GM18907 (cell line): ENCODE measurements at regions not wholly inside any gene's neighbourhood (a gene's known extent, or its start where the extent isn't known, plus 50 kb on each side); places are given as distances from the start of the nearest gene placed in this dataset.

ENCODE experiments used
- ATAC-seq: cut with Tn5 transposase; IDR thresholded peaks from one replicate; pipeline ENCODE4 v1.9.1; 2021; ENCODE audit warnings: mild to moderate bottlenecking, moderate library complexity; ENCODE audit not compliant: unreplicated experiment

DNA sequence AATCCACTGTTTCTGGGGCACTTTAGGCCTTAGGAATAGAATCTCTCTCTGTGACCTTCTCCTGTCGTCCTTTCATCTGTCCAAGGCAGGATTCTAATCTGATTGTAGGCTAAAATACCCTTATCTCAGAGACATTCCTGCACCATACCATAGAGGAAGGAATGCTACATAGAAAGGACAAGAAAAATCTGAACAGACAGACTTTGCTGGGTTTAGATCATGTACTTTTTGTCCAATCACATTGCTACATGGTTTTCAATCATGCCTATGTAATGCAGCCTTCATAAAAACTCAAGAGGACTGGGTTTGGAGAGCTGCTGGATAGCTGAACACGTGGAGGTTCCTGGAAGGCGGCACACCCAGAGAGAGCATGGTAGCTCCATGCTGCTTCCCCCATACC lies 378.5 kb upstream of the SEMA6D start:
- no peak for ATAC-seq

DNA sequence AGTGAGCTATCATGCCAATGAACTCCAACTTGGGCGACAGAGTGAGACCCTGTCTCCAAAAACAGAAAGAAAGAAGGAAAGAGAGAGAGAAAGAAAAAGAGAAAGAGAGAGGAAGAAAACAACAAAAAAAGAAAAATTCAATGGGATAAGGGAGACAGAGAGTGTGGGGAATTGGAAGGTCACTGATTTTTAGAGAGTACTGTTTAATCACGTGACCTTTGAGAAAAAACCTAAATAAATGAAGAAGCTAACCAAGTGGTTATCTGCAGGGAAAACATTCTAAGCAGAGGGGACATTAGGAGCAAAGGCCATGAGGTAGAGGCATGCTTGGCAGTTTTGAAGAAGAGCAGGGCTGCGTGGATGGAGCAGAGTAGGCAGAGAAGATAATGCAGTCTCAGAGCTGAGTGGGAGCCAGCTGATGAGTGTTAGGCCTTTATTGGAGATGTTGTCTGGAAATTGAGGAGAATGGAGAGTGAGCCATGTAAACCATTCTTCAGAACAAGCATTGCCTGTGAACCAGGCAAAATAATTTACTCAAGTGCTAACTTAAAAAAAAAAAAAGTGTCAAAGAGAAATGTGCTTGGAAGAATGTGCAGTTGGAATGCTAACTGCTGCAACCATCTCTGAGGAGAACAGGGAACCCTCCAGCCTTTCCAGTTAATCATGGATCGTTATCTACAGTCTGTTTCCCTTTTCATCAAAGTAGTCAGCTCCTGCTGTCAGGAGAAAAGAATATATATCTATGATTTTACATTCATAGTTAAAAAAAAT lies 377.3 kb upstream of the SEMA6D start:
- no peak for ATAC-seq

DNA sequence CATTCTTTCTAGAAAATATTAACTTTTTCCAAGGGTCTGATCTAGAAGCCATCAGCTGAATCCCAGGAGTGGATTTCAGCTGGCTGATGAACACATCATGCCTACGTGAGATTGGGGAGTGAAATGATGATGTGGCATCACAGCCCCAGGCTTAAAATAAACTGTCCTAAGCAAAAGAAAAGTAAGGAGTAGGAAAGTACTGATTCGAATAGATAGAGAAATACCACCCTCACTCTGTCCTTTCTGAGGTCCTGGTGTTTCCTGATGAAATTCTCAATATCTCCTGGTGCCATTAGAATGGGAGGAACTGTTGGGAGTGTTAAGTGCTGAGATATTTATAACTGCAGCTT lies 376.8 kb upstream of the SEMA6D start:
- ATAC-seq = no peak

DNA sequence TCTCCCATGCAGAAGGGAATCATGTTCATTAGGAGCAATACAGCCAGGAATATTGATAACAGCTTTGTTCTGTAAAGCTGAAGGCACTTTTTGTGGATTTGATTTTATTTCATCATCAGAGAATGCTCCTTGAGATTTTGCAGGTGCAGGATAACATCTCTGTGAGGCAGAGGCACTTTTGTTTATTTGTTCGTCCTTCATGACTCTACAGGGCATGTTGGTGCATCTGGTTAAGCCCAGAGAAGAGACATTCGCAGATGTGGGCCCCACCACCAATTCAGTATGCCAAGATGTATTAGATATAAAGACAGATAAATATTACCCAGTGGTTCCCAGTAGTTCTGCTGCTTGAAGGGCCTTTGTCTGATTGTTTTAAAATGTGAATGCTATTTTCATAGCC lies 368.1 kb upstream of the SEMA6D start:
- ATAC-seq = no peak

DNA sequence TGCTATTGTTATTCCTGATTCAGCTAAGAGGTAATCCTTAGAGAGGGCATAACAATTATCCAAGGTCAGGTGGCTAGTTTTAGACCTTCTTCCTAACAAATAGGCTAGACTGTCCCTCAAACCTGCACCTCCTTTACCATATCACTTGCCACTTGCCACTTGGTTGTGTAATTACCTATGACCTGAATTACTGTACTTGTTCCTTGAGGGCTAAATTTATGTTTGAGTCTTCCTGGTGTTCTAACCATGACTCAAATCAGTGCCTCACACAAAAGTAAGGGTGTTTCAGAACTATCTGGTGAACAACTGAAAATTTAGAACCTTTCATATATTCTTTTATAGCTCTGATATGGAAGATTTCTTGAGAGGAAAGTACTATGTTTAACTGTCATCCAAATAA lies 365.8 kb upstream of the SEMA6D start:
- ATAC-seq = no peak

DNA sequence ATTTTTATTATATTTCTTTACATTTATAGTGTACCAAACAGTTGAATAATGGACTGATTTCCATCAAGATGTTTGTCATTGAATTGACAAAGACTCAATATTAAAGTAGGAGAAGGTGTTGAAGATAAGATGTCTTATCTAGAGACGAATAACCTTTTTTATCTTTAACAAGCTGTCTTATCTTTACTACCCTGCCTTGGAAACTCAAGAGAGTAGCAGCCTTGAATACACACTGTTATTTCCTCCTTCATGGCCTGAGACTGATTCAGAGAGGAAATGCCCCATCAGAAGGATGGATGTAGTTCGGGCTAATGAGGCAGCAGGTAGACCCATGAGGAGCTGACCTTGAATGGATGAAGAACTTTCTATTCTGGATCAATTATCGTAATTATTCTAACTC lies 365.1 kb upstream of the SEMA6D start:
- no peak for ATAC-seq

DNA sequence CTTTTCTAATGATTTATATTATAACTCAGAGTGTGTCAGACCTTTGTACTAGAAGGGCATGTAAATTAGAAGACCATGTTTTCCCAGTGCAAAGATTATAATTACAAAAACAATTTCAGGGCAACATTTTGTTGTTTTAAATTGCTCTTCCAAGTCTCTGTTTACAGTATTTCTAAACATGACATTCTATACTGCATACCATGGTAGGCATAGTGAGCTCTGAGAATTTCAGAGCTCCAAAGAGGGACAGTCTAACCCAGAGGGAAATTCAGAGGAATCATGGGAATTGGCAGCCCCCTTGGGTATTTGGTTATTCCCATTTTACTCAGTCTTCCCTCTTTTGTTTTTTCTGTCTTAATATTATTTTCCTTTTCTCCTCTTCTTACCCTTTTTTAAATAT lies 361.5 kb upstream of the SEMA6D start:
- ATAC-seq = no peak

DNA sequence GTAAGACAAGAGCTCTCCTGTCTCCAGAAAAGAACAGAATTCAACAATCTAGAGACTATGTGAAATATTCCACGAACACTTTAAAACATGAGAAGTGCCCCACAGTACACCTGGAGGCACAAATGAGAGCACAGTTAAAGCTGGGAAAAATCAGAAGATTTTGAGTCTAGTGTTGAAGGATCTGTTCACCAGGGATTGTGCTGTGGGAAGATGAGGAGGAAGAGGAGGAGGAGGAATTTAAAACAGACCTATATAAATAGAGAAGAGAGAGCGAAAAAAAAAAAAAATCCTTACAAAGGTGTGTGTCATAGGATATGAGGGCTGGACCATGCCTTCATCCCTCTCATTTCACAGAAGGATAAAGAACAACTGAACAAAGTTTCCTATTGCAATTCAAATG lies 361.0 kb upstream of the SEMA6D start:
- ATAC-seq = no peak

DNA sequence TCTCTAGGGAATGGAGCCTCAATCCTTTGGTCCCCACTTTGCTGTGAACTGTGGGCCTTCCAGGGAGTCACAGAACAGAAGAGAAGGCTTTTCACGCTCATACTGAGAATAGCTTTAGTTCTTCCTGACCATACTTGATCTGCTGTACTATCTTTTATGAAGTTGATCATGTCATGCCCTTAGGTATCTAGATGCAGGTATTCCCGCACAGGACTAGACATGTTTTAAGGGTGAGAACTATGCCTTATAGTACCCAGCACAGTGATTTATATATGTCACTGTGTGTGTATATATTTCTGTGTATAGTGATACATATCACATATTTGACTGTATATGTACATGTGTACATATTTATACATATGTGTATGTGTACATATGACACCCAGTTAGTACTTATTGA lies 358.4 kb upstream of the SEMA6D start:
- no peak for ATAC-seq

DNA sequence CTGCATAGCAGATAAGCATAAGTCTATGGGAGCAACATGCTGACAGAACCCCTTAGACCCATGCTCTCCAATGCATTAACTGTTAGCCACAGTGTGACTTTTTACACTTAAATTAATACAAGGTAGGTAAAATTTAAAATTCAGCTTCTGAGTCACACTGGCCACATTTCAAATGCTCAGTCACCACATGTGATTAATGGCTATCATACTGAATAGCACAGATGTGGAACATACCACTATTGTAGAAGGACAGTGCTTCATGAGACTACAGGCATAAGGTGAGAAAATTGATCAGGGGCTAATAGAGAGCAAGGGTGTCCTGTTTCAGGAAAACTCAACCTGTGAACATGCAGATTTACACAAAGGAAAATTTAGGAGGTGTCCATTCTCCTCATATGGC lies 357.0 kb upstream of the SEMA6D start:
- ATAC-seq = no peak

DNA sequence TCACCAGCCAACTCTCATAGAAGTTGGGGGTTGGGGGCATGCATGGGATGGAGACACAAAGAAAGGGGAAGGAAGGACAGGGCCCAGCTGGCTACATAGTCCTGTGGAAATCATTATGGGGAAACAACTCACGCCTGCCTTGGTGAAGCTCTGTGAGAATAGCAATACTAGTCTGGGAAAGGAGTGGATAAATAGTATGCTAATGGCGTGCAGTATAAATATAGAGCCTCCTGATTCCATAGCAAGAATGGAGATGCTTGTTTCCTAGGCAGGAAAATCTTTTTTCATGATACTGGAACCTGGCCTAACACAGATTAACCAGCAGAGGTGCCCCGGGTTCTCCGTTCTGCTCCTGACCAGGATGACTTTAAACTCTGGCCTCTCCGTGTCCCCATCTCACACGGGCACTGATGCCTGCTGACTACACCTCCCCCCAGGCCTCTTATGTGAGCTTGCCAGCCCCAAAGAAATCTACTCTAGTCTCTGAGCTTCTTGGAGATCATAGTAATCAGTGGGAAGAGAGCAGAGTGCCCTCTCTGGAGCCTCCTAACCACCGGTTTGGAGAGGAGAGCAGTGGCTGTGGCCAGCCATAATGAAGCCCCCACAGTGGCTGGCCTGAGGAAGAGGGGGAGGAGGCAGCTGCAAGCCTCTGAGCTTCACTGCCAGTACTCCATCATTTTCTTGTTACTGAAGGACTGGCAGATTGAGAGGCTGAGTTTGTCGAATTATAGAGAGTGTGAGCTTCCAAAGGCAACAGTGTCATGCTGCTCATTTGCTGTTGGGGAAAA lies 355.0 kb upstream of the SEMA6D start:
- no peak for ATAC-seq

DNA sequence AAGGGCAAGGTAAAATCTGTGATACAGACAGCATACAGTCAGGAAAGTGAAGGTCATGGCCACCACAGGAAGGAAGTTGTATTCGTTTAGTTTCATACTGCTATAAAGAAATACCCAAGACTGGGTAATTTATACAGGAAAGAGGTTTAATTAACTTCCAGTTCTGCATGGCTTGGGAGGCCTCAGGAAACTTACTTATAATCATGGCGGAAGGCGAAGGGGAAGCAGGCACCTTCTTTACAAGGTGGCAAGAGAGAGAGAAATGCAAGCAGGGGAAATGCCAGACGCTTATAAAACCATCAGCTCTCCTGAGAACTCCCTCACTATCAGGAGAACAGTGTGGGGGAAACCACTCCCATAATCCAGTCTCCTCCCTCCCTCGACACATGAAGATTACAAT lies 353.7 kb upstream of the SEMA6D start:
- ATAC-seq = no peak

DNA sequence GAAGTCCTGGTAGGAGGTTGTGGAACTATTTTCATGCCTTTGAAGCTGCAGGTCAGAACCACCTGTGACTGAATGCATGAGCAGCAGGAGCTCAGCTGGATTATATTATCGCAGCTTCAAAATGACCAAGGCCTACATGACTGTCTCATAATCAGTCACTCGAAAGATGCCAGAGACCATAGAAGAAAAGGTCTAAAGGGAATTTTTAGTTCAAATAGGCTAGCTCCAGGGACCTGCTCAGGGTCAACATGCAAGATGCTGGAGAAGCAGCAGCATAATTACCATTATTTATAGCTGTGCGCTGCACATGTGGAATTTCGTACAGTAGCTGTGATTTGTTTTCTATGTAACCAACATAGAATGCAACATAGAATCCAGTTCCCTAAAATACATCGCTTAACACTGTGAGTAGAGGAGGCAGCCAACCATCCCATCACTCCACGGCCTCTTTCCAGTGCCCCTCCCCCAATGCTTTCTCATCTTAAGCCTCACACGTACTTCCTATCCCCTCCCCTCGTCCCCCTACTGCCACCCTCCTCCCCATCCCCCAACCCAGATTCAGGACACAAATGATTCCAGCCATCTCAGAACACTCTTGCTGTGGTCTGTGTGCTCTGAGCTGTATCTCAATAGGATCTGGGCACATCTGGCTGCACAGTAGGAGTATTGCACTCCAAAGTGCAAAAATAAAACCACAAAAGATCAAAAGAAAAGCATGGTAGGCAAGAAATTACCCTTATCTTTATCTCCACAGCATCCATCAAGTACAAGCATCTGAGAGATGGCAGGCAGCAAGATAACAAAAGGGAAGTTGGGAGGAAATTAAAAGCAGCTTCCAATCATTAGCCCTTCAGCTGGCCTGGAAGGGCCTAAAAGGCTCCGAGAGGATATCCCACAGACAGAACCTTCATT lies 352.8 kb upstream of the SEMA6D start:
- no peak for ATAC-seq

DNA sequence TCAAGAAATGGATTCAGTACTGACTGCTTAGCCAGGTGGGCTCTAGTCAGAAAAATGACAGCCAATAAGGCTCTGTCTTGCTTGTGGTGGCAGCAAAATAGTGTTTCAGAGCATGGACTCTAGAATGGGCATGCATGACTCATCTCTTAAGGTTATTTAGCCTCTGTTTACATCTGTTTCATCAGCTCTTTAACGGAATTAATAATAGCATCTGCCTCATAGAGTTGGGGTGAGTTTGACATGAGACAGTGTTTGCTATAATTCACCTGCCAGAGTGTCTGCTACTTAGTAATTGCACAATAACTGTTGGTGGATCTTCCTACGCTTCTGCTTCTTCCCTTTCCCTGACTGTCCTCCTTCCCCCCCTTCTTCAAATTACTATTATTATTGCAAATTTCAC lies 350.4 kb upstream of the SEMA6D start:
- ATAC-seq = no peak

DNA sequence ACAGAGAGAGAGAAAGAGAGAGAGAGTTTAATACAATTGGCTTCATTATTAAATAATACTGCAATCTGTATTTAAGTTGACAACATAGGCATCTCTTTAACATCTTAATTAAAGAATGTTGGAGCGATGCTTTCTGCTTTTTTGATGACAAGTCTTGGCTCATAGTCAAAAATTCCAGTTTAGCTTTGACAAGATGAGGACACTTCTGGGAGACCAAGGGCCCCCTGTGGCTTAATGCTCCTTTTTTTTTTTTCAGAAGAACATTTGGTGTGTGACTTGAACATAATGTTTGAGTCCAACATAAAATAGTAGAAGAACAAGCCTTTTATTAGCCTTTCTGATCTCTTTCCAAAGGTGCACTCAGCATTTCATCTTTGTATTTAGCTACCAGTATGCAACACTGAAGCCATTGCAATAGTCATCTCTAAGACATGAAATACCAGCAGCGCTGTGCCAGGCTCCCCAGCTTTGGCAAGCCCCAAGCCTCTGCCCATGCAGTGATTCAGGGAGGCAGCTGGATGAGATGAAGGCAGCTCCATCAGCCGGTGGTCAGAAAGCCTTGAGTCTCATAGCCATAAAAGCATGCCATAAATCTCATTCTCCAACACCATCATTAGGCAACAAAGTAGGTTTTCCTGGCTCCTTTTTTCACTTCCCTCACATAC lies 349.4 kb upstream of the SEMA6D start:
- no peak for ATAC-seq

DNA sequence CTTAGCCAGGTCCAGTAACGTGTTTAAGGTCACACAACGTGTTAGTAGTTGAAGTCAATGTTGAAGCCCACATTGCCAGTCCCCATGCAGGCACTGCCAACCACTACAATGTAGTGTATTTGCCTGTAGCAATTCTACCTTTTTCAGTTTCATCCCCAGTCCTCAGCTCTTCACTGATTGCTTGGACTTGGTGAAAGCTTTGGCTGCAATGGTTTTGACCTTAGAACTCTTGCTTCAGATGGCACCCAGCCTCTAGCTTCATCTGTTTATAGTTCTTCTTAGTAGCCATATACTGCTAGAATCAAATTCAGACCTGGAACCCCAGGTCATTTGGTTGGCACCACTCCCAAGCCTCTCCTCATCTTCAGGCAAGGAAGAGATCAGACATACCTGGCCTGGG lies 345.4 kb upstream of the SEMA6D start:
- no peak for ATAC-seq

DNA sequence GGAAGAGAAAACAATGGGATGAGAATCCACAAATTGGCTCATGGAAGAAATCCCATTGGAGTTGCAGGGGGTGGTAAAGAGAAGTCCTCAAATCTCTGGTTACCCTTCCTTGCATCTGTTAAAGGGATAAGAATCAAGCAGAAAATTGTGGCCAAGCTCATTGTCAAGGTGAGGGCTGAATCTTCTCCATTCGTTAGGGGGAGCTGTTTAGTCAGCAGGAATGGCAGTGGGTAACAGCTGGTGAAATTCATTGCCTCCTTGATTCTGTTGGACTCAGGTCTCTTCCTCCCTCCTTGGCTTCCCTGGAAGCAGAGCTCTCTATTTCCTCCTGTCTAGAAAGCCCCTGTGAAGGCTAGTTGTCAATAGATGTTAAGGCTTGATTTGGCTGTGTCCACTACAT lies 343.1 kb upstream of the SEMA6D start:
- ATAC-seq = no peak

DNA sequence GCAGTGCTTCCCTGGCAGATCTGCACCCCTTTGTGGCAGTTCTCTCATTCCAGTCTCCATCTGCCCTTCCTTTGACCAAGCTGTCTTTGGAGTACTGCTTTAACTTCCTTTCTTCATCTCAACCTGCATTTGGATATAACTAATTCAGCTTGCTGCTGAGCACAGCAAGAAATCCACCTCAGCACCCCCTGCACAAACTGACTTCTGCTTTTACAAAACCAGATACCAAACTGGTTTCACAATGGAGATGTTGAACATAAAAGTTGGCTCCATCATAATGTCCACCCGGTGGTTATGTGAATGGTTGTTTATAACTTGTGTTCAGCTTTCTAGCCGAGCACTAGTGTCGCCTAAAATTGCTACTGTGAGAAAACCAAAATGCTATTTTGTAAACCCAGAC lies 341.1 kb upstream of the SEMA6D start:
- no peak for ATAC-seq

DNA sequence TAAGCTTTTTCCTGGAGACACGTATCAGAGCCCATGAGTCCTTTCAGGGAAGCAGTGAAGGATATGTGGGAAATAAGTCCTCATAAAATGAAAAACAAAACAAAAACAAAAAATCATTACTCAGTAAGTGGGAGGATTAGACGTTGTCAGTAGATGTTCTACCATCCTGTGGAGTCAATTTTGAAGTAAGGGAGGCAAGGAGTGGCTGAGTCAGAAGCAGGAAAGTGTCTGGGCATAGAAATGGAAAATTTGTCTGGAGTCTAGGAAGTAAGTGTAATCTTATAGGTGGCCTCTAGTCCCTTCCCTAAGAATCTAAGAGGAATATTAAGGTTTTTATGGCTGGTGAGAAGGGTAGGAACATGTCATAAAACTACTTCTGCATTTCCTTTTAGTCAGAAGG lies 339.8 kb upstream of the SEMA6D start:
- no peak for ATAC-seq

DNA sequence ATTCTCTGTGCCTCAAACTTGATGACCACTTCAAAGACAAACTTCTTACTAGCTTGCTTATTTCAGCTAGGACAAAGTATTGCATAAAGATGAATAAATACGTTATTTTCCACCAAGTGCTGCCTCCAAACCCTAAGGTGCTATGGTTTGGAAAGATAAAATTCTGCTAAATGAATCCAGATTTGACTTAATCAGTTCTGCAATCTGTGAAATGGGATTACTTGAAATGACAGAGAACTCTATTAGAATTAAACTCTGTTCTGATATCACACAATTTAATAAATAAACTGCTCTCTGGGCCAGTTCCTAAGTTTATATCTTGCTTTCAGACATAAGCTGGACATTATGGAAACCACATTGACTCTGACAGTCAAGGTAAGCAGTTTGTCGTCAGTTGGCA lies 338.8 kb upstream of the SEMA6D start:
- ATAC-seq = no peak

DNA sequence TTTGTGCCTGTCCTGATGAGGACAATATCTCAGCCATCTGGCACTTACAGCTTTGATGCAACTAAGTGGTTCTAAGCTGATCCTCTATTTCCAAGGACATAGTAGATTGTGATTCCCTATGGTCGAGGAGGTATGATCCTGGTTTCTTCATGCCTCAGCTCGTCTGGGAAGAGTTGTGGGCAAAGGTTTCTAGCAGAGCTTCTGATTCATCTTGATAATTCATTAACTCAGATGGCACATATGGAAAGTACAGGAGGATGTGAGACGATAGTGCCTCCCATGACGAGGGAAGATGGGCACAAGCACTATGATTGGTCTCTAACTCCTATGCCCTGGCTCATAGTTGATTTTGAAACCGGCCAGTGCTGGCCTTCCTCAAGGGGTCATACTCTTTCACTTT lies 334.2 kb upstream of the SEMA6D start:
- ATAC-seq = no peak
